Activated naive CD8-positive, alpha-beta T cell treated with anti-CD3 and anti-CD28 coated beads, Interleukin-2, amount 10 ng/mL, durations not matched to agents 7 days and 5 days (primary cell): ENCODE measurements at regions not wholly inside any gene's neighbourhood (a gene's known extent, or its start where the extent isn't known, plus 50 kb on each side); places are given as distances from the start of the nearest gene placed in this dataset.
A peak's percentile ranks its signal among the peaks of the same experiment; 100 is the strongest.

Experiments used
- ATAC-seq: fragments of 150-1000 bp; cut with Tn5 transposase; one replicate; pipeline ENCODE4 v1.10.0; 2021; ENCODE audit warnings: low read depth, moderate library complexity
- POLR2A ChIA-PET: fragments of 350-600 bp; sonication (Branson Sonifier 250); formaldehyde crosslinking; loops from one replicate; lab custom pipeline; 2021; ENCODE audit warnings: antibody characterized with exemption; lab: Charles Lee
- DNase-seq: peaks from one replicate; pipeline ENCODE4 v3.0.0; 2021
- H3K27ac Mint-ChIP-seq: one replicate; pipeline ENCODE4 v1.8.0; 2022; ENCODE audit warnings: mild to moderate bottlenecking, mixed read lengths
- H3K27me3 Mint-ChIP-seq: one replicate; pipeline ENCODE4 v1.8.0; 2022; ENCODE audit warnings: mild to moderate bottlenecking, moderate library complexity, mixed read lengths
- H3K36me3 Mint-ChIP-seq: one replicate; pipeline ENCODE4 v1.8.0; 2021; ENCODE audit warnings: mild to moderate bottlenecking, mixed read lengths
- H3K4me1 Mint-ChIP-seq: one replicate; pipeline ENCODE4 v1.8.0; 2021; ENCODE audit warnings: mixed read lengths
- H3K4me3 Mint-ChIP-seq: one replicate; pipeline ENCODE4 v1.8.0; 2022; ENCODE audit warnings: mild to moderate bottlenecking, moderate library complexity, mixed read lengths
- H3K9me3 Mint-ChIP-seq: one replicate; pipeline ENCODE4 v1.8.0; 2021; ENCODE audit warnings: mixed read lengths

DNA sequence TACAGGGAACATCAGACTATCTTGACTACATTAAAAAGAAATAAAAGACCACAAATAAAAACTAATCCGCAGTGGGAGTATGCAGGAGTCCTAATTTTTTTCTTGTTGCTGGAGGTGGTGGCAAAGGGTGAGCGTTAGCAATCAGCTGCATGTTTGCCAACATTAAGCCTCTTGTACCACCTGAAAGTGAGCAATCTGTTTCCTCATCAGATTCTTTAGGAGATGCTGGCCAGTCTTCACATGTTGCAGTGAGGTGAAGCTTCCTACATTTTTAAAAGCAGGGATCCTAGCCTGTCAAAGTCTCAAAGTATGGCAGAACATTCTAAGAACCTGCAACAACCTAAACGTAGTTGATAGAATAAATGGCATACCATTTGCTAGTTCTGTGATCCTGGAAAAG lies 162.2 kb upstream of the MEF2C start:
- no peak for ATAC-seq
- Mint-ChIP-seq H3K4me3 (no peak overlapping the region), H3K36me3 (no peaks in the 10 kb centered on the region), H3K27ac (no peak overlapping the region), H3K9me3 (no peaks in the 10 kb centered on the region), H3K4me1 (peaks cover 4% of the 10 kb centered on the region), H3K27me3 (peaks cover 3% of the 10 kb centered on the region)
- no peak for DNase-seq
- POLR2A ChIA-PET, result no interaction called here

- DNase-seq (no peak), ATAC-seq (no peak)
- POLR2A ChIA-PET, result no interaction called here
- H3K27ac Mint-ChIP-seq, result no peak overlapping the region
- no peaks in the 10 kb centered on the region for H3K9me3 Mint-ChIP-seq
- no peak overlapping the region for H3K4me3 Mint-ChIP-seq
- H3K4me1 Mint-ChIP-seq, result peaks cover 4% of the 10 kb centered on the region
- peaks cover 3% of the 10 kb centered on the region for H3K27me3 Mint-ChIP-seq
- H3K36me3 Mint-ChIP-seq, result no peaks in the 10 kb centered on the region
Observed at GRCh38 chr5:89044674-89045200, 161.8 kb upstream of the MEF2C start.

DNA sequence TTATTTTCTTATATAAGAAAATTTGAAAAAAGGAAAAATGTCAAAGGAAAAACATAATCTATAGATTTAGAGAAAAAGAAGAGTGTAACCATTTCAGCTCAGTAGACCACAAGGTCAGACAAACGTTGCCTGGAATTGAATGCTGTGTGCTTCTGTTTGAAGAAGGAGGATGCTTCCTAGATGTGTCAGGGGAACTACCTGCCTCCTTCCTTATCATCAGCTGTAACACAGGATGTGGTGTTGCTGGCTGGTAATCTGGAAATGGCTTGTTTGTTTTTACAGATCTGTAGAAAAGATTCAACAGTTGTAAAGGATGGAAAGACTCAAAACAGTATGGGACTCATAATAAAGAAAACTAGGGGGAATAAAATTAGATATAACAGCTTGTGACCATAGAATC lies 160.7 kb upstream of the MEF2C start:
- Mint-ChIP-seq H3K27me3 (peaks cover 3% of the 10 kb centered on the region), H3K4me1 (peaks cover 4% of the 10 kb centered on the region), H3K27ac (no peak overlapping the region), H3K9me3 (no peaks in the 10 kb centered on the region), H3K36me3 (no peaks in the 10 kb centered on the region), H3K4me3 (no peak overlapping the region)
- POLR2A ChIA-PET, result no interaction called here
- no peak for DNase-seq
- ATAC-seq, result peak; percentile 63

DNA sequence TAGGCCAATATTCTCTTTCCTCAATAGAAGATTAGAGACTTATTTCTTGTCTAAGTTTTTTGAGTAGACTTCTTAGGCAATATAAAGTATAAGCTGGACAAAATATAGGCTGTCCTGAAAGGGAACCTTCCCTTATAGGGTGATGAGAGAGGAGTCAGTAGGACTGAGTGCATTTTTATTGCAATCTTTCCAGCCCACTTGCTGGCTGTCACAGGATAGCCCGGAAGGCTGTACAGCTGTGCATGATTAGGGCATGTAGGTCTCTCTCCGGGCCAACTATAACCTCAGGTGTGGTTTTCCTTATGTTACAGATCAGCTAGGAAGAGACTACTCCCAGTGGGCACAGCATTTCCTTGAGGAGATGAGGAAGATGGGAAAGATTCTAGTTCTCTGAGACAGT lies 159.8 kb upstream of the MEF2C start:
- ATAC-seq (no peak), DNase-seq (no peak)
- H3K36me3 Mint-ChIP-seq, result no peaks in the 10 kb centered on the region
- H3K4me3 Mint-ChIP-seq, result no peak overlapping the region
- peaks cover 4% of the 10 kb centered on the region for H3K4me1 Mint-ChIP-seq
- peaks cover 3% of the 10 kb centered on the region for H3K27me3 Mint-ChIP-seq
- no peaks in the 10 kb centered on the region for H3K9me3 Mint-ChIP-seq
- no peak overlapping the region for H3K27ac Mint-ChIP-seq
- POLR2A ChIA-PET, result no interaction called here

DNA sequence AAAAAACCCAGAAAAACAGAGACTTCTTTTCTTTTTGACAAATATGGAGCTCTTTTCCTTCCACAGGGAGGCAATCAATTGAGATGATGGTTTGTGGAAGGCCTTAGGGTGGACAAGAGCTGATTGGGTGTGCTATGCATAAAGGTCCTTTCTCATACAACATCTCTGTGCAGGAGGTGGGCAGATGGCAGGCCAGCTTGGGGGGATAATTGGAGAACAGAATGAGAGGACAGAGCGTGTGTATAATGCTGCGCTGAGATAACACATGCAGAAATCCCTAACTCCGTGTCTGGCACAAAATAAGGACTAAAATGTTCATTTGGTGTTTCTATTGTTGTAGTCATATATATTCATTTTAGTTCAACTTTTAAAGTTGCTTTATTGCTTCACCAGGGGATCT lies 159.0 kb upstream of the MEF2C start:
- DNase-seq, result no peak
- H3K4me1 Mint-ChIP-seq, result peaks cover 4% of the 10 kb centered on the region
- ATAC-seq, result no peak
- POLR2A ChIA-PET, result no interaction called here
- H3K4me3 Mint-ChIP-seq, result no peak overlapping the region
- H3K27ac Mint-ChIP-seq, result no peak overlapping the region
- no peaks in the 10 kb centered on the region for H3K36me3 Mint-ChIP-seq
- H3K9me3 Mint-ChIP-seq, result no peaks in the 10 kb centered on the region
- H3K27me3 Mint-ChIP-seq, result peaks cover 3% of the 10 kb centered on the region

DNA sequence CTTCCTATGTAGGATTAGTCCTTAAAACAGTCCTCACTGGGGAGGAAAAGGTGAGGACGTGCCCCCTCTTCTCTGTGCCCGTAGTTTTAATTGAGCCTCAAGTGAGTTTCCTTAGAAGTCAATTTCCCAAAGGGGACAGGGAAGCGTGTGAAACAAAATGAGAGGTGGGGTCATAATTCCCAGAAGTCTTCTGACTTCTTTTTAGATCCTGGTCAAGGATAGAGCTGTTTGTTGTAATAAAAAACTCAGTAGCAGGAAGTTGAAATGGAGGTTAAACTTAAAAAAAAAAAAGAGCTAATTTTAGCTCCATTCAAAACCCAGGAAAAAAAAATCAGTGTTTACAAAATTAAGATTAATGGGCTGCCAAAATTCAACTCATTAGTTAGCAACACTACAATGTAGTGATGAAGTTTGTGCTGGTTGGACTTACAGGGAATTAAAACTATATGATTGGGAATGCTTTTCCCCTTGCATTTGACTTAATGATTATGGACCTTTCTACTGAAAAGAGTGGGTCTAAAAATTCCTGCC lies 158.3 kb upstream of the MEF2C start:
- no peak for DNase-seq
- Mint-ChIP-seq H3K4me3 (no peak overlapping the region), H3K4me1 (peaks cover 4% of the 10 kb centered on the region), H3K27me3 (peaks cover 3% of the 10 kb centered on the region), H3K27ac (no peak overlapping the region), H3K36me3 (no peaks in the 10 kb centered on the region), H3K9me3 (no peaks in the 10 kb centered on the region)
- no peak for ATAC-seq
- POLR2A ChIA-PET, result no interaction called here

GRCh38 chr5:89036704-89037489 lies 153.9 kb upstream of the MEF2C start:
- Mint-ChIP-seq H3K27ac (no peak overlapping the region), H3K36me3 (no peaks in the 10 kb centered on the region), H3K9me3 (no peaks in the 10 kb centered on the region), H3K4me3 (no peak overlapping the region), H3K4me1 (no peaks in the 10 kb centered on the region), H3K27me3 (peaks cover 6% of the 10 kb centered on the region)
- no peak for DNase-seq
- ATAC-seq, result no peak
- POLR2A ChIA-PET, result no interaction called here

DNA sequence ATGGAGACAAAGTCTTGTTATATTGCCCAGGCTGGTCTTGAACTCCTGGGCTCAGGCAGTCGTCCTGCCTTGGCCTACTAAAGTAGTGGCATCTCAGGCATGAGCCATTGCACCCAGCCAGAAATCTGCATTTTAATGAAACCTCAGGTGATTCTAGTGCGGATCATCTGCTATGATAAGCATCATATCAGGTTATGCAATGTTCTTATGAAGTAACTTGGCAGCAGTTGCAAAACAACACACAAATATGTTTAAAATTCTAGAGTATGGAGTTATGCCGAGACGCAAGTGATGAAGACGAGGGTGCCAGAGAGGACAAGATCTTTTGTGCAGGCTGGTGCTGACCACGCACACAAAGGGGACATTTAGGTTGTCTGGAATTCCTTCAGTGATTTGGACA lies 153.2 kb upstream of the MEF2C start:
- H3K27ac Mint-ChIP-seq, result no peak overlapping the region
- POLR2A ChIA-PET, result no interaction called here
- DNase-seq, result no peak

DNA sequence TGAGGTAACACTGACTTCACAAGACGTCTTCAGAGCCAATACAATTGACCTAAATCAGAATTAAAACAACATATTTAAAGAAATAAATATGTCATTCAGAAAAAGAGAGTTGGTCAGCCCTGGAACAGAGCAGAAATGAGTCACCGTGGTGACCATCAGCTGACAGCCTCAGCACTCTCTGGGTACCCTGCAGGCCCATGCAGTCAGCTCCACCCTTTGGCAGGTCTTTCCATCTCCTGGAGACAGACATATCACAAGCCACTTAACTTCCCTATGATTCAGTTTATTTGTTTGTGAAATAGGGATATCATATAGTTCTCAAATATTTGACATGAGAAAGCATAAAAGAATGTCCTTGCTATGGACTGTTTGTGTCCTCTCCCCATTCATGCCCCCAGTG lies 151.6 kb upstream of the MEF2C start:
- Mint-ChIP-seq H3K36me3 (no peaks in the 10 kb centered on the region), H3K9me3 (no peaks in the 10 kb centered on the region), H3K27me3 (peaks cover 6% of the 10 kb centered on the region), H3K27ac (no peak overlapping the region), H3K4me1 (no peaks in the 10 kb centered on the region), H3K4me3 (no peak overlapping the region)
- ATAC-seq (no peak), DNase-seq (no peak)
- POLR2A ChIA-PET, result no interaction called here

More for the DNA sequence above, 153.2 kb upstream of the MEF2C start:
- peaks cover 6% of the 10 kb centered on the region for H3K27me3 Mint-ChIP-seq
- H3K4me1 Mint-ChIP-seq, result no peaks in the 10 kb centered on the region
- no peak for ATAC-seq
- H3K9me3 Mint-ChIP-seq, result no peaks in the 10 kb centered on the region
- H3K36me3 Mint-ChIP-seq, result no peaks in the 10 kb centered on the region
- H3K4me3 Mint-ChIP-seq, result no peak overlapping the region

- no peak for DNase-seq
- ATAC-seq, result no peak
- Mint-ChIP-seq H3K4me1 (no peaks in the 10 kb centered on the region), H3K4me3 (no peak overlapping the region), H3K27ac (no peak overlapping the region), H3K9me3 (no peaks in the 10 kb centered on the region), H3K36me3 (no peaks in the 10 kb centered on the region), H3K27me3 (peaks cover 6% of the 10 kb centered on the region)
- POLR2A ChIA-PET, result no interaction called here
Observed at GRCh38 chr5:89030798-89031197, 147.8 kb upstream of the MEF2C start.

GRCh38 chr5:89028595-89029285 lies 145.8 kb upstream of the MEF2C start:
- no peak overlapping the region for H3K4me3 Mint-ChIP-seq
- DNase-seq, result no peak
- H3K4me1 Mint-ChIP-seq, result no peaks in the 10 kb centered on the region
- POLR2A ChIA-PET, result no interaction called here
- H3K9me3 Mint-ChIP-seq, result no peaks in the 10 kb centered on the region
- H3K36me3 Mint-ChIP-seq, result no peaks in the 10 kb centered on the region
- ATAC-seq, result no peak
- H3K27ac Mint-ChIP-seq, result no peak overlapping the region
- H3K27me3 Mint-ChIP-seq, result peaks cover 6% of the 10 kb centered on the region

DNA sequence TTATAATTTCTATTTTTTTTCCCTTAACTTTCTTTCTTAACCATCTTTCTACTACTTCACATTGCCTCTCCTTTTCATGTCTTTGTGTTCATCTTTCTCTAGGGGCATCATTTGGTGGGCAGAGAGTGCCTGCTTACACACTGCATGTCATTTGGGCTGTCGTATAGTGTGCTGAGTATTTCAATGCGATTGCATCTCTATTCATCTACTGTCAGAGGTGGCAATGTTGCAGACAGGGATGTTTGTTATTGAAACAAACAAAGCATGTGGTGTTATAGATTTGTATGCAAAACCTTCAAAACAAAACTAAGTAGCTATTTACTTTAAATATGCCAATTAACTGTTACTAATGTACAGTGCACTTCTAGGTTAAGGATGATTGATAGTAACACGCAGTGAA lies 141.1 kb upstream of the MEF2C start:
- POLR2A ChIA-PET, result no interaction called here
- ATAC-seq (no peak), DNase-seq (no peak)
- H3K27ac Mint-ChIP-seq, result no peak overlapping the region
- H3K4me1 Mint-ChIP-seq, result no peaks in the 10 kb centered on the region
- no peak overlapping the region for H3K4me3 Mint-ChIP-seq
- no peaks in the 10 kb centered on the region for H3K9me3 Mint-ChIP-seq
- no peaks in the 10 kb centered on the region for H3K36me3 Mint-ChIP-seq
- peaks cover 3% of the 10 kb centered on the region for H3K27me3 Mint-ChIP-seq

DNA sequence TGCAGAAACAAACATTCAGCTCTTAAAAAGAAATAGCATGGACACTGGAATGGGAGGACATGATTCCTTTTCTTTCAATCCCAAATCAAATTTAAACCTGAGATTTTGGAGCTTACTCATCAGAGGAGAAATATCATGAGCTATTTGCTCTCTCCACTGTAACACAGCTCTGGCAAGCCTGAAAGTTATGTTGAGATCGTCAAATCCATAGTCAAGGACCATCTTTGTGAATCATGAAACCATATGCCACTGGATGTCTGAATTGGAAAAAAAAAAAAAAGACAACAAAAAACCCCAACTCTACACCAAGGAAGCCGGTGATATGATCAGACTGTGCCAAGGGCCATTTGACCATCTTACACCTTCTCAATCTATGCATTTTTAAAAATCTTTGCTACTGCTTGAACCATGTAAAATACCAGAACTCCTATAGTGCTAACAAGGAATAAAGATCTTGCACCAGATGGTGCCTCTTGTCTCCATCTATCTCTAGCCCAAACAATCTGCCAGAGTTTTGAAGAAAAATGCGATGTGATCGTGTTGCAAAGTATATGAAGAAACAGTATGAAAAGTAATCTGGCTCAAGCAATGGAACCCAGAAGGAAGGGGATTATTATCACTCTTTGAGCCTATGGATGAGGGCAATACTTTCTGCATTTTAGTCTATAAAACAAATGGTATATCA lies 138.1 kb upstream of the MEF2C start:
- H3K27ac Mint-ChIP-seq, result no peak overlapping the region
- DNase-seq, result no peak
- POLR2A ChIA-PET, result no interaction called here
- no peaks in the 10 kb centered on the region for H3K9me3 Mint-ChIP-seq
- H3K27me3 Mint-ChIP-seq, result peaks cover 3% of the 10 kb centered on the region
- no peak overlapping the region for H3K4me3 Mint-ChIP-seq
- H3K4me1 Mint-ChIP-seq, result no peaks in the 10 kb centered on the region
- H3K36me3 Mint-ChIP-seq, result no peaks in the 10 kb centered on the region
- no peak for ATAC-seq
